GM13977 (cell line): ENCODE measurements at regions not wholly inside any gene's neighbourhood (a gene's known extent, or its start where the extent isn't known, plus 50 kb on each side); places are given as distances from the start of the nearest gene placed in this dataset.
"Not testable (repeated sequence)": the region's sequence is repeated elsewhere in the genome, so short reads cannot be mapped to it uniquely, and the experiment has no call there.

Source experiments
- DNase-seq: peaks from one replicate; pipeline ENCODE4 v3.0.0; 2012; ENCODE audit warnings: low spot score
- in situ Hi-C: fragments of 300-500 bp; cut with MboI; formaldehyde crosslinking; loops from one replicate; pipeline ENCODE4 v1.12.0; 2022; ENCODE audit warnings: low sequenced_read_pairs, low pct_unique_long_range_greater_than_20kb, mixed read lengths, inconsistent platforms; ENCODE audit not compliant: unreplicated experiment
- TF ChIP-seq, protein P1 (sequence below): IDR thresholded peaks from 2 replicates; pipeline ENCODE4 v1.5.1; 2012; ENCODE audit warnings: mild to moderate bottlenecking, control low read depth; ENCODE audit not compliant: insufficient read depth; ENCODE audit errors: extremely low read depth, missing control alignments

DNA sequence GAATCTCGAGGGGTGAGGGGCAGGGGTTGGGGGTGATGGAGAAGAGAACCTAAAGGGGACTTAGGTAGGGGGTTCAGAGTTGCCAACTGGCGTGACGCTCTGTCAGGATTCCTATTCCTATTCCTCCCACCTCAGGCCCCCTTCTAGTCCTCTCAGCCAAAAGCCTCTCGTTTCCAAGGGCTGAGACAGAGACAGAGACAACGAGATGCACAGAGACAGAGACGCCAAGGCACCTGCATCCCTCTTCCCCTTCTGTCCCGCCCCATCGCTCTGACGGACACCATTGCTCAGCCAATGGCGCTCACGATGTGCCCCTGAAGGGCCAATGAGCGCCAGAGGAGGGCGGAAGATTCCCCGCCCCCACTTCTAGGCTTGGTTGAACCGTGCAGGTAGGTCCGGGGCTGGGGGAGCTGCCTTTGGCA lies 129.5 kb upstream of the PLEKHM1 start:
- in situ Hi-C loops: not testable (repeated sequence)
- DNase-seq: peak; percentile 68

DNA sequence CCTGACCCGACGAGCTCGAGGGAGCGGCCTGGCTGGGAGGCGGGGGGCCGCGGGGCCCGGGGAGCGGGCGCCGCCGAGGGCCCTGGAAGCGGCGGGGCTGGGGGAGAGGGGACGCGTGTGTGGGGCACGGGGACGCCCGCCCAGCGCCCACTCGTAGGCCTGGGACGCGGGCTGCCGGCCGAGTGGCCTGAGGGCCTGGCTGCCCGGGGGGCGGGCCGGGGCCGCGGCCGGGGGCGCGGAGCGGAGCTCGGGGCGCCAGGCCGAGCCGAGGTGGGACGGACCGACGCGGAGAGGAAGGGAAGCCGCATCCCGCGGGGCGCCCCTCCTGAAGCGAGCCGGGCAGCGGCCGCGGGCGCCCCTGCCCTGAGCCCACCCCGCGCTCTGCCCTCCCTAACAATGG lies 129.9 kb upstream of the PLEKHM1 start:
- in situ Hi-C loops, DNase-seq: not testable (repeated sequence)

DNA sequence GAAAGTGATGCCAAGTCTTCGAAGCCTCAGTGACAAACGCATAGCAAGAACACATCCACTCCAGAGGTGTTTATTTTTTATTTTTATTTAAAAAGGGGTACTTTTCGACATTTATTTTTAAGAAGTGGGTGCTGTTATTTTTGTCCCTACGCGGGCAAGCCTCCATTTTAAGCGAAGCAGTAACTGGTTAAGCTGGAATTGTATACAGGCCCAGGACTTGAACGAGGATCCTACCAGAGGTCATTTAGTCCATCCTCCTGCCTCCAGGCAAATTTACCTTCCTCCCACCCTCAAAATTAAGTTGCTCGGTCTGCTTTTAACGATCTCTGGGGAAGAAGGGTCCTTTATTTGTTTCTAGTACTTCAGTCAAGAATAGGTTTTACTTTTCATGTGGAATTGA lies 130.6 kb upstream of the PLEKHM1 start:
- in situ Hi-C loops: not testable (repeated sequence)

DNA sequence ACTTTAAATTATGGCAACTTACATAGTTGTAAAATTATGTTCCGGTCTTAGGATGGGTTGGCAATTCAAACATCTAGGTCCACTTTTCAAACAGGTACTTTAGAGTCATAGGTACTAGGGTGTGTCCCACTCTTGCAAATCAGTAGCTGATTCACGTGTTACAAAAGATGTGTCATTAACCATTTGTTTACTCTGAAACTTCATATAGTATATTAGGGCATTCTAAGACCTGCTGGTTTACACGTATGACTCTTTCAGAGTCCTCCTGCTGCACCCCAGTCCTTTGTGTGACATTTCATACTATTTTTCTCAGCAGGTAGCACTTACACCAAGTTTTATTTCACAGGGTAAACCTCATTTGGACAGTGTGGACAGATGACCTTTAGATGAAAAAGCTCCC lies 131.8 kb upstream of the PLEKHM1 start:
- in situ Hi-C loops, DNase-seq: not testable (repeated sequence)

More for the DNA sequence above, 130.6 kb upstream of the PLEKHM1 start:
- DNase-seq: not testable (repeated sequence)

GRCh38 chr17:45628019-45628418 lies 137.5 kb upstream of the PLEKHM1 start:
- no peak for DNase-seq
- in situ Hi-C loops: no loop called here

GRCh38 chr17:45631941-45632340 lies 141.4 kb upstream of the PLEKHM1 start:
- in situ Hi-C loops: no loop called here

More at GRCh38 chr17:45628019-45628418, 137.5 kb upstream of the PLEKHM1 start:
- TF ChIP-seq, protein P1, sequence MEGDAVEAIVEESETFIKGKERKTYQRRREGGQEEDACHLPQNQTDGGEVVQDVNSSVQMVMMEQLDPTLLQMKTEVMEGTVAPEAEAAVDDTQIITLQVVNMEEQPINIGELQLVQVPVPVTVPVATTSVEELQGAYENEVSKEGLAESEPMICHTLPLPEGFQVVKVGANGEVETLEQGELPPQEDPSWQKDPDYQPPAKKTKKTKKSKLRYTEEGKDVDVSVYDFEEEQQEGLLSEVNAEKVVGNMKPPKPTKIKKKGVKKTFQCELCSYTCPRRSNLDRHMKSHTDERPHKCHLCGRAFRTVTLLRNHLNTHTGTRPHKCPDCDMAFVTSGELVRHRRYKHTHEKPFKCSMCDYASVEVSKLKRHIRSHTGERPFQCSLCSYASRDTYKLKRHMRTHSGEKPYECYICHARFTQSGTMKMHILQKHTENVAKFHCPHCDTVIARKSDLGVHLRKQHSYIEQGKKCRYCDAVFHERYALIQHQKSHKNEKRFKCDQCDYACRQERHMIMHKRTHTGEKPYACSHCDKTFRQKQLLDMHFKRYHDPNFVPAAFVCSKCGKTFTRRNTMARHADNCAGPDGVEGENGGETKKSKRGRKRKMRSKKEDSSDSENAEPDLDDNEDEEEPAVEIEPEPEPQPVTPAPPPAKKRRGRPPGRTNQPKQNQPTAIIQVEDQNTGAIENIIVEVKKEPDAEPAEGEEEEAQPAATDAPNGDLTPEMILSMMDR: no peak

DNA sequence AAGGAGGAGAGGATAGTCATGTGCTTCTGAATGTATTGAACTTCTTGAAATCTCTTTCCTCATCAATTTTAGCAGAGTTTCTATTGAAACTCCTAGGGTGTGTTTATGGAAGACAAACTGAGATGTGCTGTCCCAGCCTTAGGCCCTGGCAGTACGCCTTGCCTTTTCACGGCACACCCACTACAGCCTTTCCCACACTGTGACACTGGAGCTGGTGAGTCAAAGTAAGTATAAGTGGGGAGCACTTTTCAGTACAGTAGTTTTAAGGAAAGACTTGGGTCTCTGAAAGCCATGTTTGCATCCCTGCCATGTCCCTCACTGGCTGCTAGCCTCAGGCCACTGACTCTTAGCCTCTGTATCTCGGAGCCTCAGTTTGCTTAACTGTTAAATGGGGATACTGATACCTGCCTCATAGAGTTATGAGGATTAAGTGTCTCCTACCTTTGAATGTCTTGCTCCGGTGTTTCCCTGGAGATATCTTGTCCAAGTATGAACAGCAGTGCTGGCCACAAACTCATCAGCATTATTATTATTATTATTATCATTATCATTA lies 144.7 kb upstream of the CRHR1 start:
- no peak for DNase-seq
- in situ Hi-C loops: no loop called here
- TF ChIP-seq, protein P1: no peak

More at GRCh38 chr17:45631941-45632340, 141.4 kb upstream of the PLEKHM1 start:
- TF ChIP-seq, protein P1: no peak
- DNase-seq: no peak

DNA sequence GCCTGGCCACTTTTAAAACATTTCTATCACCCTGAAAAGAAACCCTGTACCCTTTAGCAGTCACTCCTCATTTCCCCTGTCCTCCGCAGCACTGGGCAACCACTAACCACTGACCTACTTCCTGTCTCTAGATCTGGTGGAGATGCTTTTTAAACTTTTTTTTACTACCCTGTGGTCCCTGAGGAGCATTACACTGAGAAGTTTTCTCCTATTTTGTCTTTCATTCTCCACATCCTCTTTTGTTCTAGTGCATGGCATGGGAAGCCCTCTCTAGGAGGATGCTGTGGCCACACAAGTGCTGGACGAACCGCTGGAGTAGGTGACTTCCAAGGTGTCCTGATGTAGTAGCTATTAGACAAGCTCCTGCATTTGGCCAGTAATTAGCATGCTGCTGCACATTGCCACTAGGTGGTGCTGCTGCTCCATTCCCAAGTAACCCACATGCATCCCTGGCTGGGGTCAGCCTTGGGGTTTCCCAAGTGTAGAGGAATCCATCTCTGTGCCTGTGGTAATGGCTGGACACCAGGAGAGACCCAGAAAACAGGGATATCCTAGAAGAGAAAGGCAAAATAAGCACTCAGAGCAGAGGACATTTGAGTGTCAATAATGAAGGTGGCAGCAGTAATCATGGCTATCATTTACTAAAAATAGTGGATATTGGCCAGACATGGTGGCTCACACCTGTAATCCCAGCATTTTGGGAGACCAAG lies 143.8 kb upstream of the CRHR1 start:
- in situ Hi-C loops: loop anchor here (10.0 kb wide), 1 partner anchor 185 kb away; no protein-coding TSS in a partner anchor
- DNase-seq: peak; percentile 72
- TF ChIP-seq, protein P1: peak; percentile 97
